Astrocyte of the cerebellum (primary cell): ENCODE measurements at regions not wholly inside any gene's neighbourhood (a gene's known extent, or its start where the extent isn't known, plus 50 kb on each side); places are given as distances from the start of the nearest gene placed in this dataset.

Experiments used
- DNase-seq: peaks from one replicate; pipeline ENCODE4 v3.0.0-alpha.2; 2011; ENCODE audit warnings: low read depth
- H3K4me3 ChIP-seq: 2 replicates; pipeline ENCODE4 v1.5.1; 2011; ENCODE audit warnings: mild to moderate bottlenecking, low read depth, low read length, moderate library complexity
- in situ Hi-C: cut with HindIII; loops from 2 replicates; pipeline ENCODE4 v1.10.0; 2017; ENCODE audit warnings: low sequenced_read_pairs
- TF ChIP-seq, protein P1 (sequence below): IDR thresholded peaks from 2 replicates; pipeline ENCODE4 v1.5.1; 2012; ENCODE audit warnings: low read length, low read depth, moderate library complexity, mild to moderate bottlenecking; ENCODE audit errors: missing control alignments

DNA sequence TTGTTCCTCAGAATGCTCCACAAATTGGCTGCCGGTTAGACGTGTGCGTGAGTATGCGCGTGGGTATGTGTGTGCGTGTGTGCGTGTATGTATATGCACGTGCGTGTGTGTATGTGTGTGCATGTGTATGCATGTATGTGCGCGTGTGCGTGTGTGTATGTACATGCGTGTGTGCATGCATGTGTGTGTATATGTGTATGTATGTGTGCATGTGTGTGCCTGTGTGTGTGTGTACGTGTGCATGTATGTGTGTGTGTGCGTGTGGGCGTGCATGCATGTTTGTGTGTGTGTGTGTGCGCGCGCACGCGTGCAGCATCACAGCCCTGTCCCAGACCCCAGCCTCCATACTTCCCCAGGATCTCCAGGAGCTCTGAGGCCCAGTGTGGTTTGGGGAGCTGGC lies 183.1 kb upstream of the IER5L start:
- H3K4me3 ChIP-seq, result no peak overlapping the region
- no peak for DNase-seq
- TF ChIP-seq, protein P1, sequence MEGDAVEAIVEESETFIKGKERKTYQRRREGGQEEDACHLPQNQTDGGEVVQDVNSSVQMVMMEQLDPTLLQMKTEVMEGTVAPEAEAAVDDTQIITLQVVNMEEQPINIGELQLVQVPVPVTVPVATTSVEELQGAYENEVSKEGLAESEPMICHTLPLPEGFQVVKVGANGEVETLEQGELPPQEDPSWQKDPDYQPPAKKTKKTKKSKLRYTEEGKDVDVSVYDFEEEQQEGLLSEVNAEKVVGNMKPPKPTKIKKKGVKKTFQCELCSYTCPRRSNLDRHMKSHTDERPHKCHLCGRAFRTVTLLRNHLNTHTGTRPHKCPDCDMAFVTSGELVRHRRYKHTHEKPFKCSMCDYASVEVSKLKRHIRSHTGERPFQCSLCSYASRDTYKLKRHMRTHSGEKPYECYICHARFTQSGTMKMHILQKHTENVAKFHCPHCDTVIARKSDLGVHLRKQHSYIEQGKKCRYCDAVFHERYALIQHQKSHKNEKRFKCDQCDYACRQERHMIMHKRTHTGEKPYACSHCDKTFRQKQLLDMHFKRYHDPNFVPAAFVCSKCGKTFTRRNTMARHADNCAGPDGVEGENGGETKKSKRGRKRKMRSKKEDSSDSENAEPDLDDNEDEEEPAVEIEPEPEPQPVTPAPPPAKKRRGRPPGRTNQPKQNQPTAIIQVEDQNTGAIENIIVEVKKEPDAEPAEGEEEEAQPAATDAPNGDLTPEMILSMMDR, result no peak
- in situ Hi-C loops, result no loop called here

DNA sequence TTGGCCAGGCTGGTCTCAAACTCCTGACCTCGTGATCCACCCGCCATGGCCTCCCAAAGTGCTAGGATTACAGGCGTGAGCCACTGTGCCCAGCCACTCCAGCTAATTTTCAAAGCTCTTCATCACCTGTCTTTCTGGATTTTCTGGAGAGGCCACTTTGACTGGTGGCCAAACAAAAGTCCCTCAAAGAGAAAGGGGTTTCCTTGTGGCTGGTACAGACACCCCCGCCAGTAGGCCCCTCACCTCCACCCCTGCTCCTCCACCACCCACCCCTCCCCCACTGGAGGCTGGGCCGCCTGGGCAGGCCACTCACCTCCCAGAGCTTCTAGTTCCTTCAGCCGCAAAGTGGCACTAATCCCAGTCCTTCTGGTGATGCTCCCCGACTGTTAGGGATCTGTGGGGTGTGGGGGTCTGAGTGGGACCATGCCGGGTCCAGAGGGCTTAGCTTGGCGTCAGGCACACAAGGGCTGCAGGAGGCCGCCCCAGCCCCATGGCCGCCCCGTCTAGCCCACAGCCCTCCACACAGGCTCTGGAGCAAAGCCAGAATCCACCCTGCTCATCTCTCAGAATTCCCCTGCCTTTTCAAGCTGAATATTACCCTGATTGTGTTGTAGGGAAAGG lies 182.0 kb upstream of the IER5L start:
- TF ChIP-seq, protein P1, result no peak
- in situ Hi-C loops, result no loop called here
- H3K4me3 ChIP-seq, result no peak overlapping the region
- DNase-seq, result no peak

DNA sequence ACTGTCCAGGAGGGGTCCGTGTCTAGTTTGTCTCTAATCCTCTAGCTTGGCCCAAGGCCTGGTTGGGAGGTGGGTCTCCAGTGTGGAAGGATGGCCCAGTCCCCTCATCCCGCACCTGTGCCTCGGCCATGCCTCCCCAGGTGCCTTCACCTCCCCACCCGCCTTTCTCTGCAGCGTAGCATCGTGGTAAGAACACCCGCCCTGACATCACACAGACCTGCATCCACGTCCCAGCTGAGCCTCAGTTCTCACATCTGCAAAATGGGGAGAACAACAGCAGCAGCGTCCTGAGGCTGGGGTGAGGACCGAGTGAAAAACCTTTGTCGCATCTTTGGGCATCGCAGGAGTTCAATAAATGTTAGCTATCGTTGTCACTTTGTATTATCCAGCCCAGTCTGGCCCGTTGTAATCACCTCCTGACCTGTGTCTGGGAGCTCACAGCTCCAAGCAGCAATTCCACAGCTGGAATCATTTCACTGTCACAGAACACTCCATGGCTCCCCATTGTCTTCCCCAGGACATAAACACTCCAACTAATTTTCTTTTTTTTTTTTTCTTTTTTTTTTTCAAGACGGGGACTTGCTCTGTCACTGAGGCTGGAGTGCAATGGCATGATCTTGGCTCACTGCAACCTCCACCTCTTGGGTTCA lies 181.2 kb upstream of the IER5L start:
- TF ChIP-seq, protein P1, result no peak
- DNase-seq, result no peak
- in situ Hi-C loops, result no loop called here
- no peak overlapping the region for H3K4me3 ChIP-seq

DNA sequence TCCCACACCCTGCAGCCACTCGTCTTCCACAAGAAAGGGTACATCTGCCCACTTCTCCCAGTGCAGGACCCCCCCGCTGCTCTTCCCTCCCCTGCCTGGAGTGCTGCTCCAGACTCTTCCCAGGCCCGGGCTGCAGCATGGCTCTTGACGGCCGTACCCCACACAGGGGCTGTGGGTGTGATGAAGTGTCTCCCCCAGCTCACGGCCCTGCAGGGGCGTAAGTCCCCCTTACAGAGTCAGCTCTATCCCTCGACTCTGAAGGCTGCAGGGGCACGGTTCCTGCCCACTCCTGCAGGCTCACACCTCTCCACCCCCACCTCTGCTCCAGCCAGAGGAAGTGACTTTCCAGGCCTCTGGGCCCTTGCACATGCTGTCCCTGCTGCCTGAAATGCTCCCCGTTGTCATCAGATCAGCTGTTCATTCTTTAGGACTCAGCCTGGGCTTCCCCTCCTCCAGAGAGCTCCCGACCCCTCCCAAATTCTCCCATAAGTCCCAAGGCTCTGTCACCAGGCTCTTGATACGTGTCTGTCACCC lies 180.6 kb upstream of the IER5L start:
- no peak for DNase-seq
- TF ChIP-seq, protein P1, result no peak
- no peak overlapping the region for H3K4me3 ChIP-seq
- in situ Hi-C loops, result no loop called here

DNA sequence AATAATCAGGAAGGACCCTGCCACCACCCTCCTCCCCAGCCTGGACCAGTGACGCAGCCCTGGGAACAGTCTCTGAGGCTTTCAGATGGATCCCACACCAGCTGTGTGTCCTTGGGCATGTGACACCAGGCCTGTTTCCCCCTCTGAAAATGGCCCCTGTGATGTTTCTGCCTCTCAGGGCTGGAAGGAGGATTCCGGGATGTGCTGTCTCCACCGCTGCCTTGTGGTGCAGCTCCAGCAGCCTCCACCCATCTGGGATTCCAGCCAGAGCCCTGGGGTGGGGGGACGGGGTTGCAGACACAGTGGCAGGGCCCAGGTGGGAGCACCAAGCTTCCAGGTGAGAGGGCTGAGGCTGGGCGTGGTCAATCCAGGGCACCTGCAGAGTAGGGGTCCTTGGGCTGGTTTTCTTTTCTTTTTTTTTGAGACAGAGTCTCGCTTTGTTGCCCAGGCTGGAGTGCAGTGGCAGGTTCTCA lies 179.7 kb upstream of the IER5L start:
- TF ChIP-seq, protein P1, result no peak
- in situ Hi-C loops, result no loop called here
- DNase-seq, result no peak
- no peak overlapping the region for H3K4me3 ChIP-seq

DNA sequence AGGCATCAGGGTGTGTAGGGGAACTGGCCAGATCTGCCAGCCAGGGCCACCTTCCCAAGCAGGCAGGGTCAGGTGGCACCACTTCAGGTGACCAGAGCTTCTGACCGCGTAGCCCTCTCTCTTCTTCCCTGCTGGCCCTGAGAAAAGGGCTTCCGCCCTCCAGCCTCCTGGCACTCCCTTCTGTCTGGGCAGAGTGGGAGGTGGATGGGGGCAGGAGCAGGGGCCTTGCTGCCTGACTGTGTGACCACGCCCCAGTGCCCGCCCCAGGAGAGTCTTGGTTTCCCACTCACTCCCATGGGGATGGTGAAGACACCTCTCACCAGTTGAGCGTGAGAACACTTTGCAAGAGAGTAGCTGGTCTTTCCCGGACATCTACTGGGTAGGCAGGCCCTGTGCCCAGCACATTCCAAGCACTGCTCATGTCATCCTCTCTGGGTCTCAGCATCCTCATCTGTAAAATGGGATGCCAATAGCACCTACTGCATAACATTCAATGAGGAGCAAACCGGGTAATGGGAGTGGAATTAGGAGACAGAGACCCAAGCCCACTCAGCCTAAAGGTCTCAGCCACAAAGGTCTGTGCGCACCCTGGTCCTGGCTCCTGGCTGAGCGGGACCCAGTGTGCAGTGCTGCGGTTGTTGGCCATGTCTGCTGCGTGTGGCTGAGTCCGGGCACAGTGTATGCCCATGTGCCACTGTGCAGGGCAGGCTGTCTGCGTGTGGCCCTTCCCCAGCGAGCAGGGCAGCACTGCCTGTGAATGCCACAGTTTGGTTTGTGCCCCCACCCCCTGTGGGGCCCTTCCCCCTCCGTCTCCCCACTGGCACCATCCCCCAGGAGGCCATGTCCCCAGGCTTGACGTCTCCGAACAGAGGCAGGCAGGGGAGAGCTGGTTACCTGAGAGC lies 179.1 kb upstream of the IER5L start:
- in situ Hi-C loops, result no loop called here
- TF ChIP-seq, protein P1, result no peak
- H3K4me3 ChIP-seq, result no peak overlapping the region

More for the DNA sequence above, 179.1 kb upstream of the IER5L start:
- no peak for DNase-seq
